Natural killer cell (primary cell): ENCODE measurements at regions not wholly inside any gene's neighbourhood (a gene's known extent, or its start where the extent isn't known, plus 50 kb on each side); places are given as distances from the start of the nearest gene placed in this dataset.

ENCODE experiments used
- ATAC-seq, 3 donors: fragments of 150-1000 bp in 2 of 3; fragments of 200-7000 bp in 1 of 3; cut with Tn5 transposase; 1 replicate in 1 of 3; 2 replicates in 2 of 3; pipeline ENCODE4 v1.10.0; 2021; ENCODE audit warnings: mild to moderate bottlenecking in 2 of 3, moderate library complexity in 2 of 3
- DNase-seq, 2 donors: peaks; one replicate each; pipeline versions ENCODE4 v3.0.0 to v3.0.0-alpha.2; 2013 to 2021; ENCODE audit warnings: mixed read lengths in 1 of 2
- H3K27ac ChIP-seq: one replicate; pipeline ENCODE4 v1.5.1; 2013; ENCODE audit warnings: mild to moderate bottlenecking, low read length
- H3K27me3 ChIP-seq: one replicate; pipeline ENCODE4 v1.6.1; 2013; ENCODE audit warnings: low read length; ENCODE audit not compliant: control insufficient read depth, insufficient read depth
- H3K36me3 ChIP-seq: one replicate; pipeline ENCODE4 v1.6.1; 2013; ENCODE audit warnings: low read length; ENCODE audit not compliant: control insufficient read depth, insufficient read depth
- H3K4me1 ChIP-seq: one replicate; pipeline ENCODE4 v1.6.1; 2013; ENCODE audit warnings: low read length; ENCODE audit not compliant: control insufficient read depth, insufficient read depth
- H3K4me3 ChIP-seq: one replicate; pipeline ENCODE4 v1.5.1; 2013; ENCODE audit warnings: low read length
- H3K9me3 ChIP-seq: one replicate; pipeline ENCODE4 v1.6.1; 2013; ENCODE audit warnings: low read length; ENCODE audit not compliant: control insufficient read depth, insufficient read depth
- H3K27ac Mint-ChIP-seq, 2 donors: one replicate each; pipeline ENCODE4 v1.8.0; 2022; ENCODE audit warnings: mild to moderate bottlenecking in 2 of 2, mixed read lengths in 2 of 2, moderate library complexity in 1 of 2
- H3K27me3 Mint-ChIP-seq, 2 donors: one replicate each; pipeline ENCODE4 v1.8.0; 2022; ENCODE audit warnings: low read depth in 2 of 2, mixed read lengths in 2 of 2
- H3K36me3 Mint-ChIP-seq: one replicate; pipeline ENCODE4 v1.8.0; 2022; ENCODE audit warnings: mixed read lengths
- H3K4me1 Mint-ChIP-seq, 2 donors: one replicate each; pipeline ENCODE4 v1.8.0; 2022; ENCODE audit warnings: mixed read lengths in 2 of 2
- H3K4me3 Mint-ChIP-seq: one replicate; pipeline ENCODE4 v1.8.0; 2022; ENCODE audit warnings: mild to moderate bottlenecking, moderate library complexity, mixed read lengths
- H3K9me3 Mint-ChIP-seq, 2 donors: one replicate each; pipeline ENCODE4 v1.8.0; 2022; ENCODE audit warnings: mixed read lengths in 2 of 2
- CTCF ChIP-seq: fragments of 200-600 bp; IDR thresholded peaks from one replicate; pipeline ENCODE4 v1.8.0; 2022; ENCODE audit warnings: antibody characterized with exemption
- WGBS: methylation state at CpG from one replicate; pipeline ENCODE4 v1.1.7; 2013; ENCODE audit warnings: missing lambda C conversion rate; ENCODE audit not compliant: insufficient coverage; 5-methylcytosine and 5-hydroxymethylcytosine counted together
- intact Hi-C: fragments of 100-400 bp; cut with micrococcal nuclease; formaldehyde crosslinking; loops from one replicate; pipeline ENCODE4 v1.14.2; 2022

DNA sequence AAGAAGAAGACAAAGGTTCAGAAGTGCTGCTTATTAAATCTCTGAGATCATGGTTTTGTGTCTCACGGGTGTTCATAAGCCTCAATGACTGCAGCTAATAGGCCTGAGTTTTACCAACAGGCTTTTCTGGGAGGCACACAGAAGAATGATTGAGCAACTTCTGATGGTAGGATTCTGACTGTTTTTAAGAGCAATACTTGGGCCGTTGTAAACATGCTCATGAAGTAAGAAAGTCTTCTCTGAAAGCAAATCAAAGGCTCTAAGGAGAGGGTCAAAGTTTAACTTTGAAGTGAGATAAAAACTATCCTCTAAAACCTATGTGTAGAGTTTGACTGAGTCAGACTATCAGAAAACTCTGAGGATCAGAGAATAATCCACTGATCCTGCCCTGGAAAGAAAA is 390.9 kb upstream of the DAB2 start:
- Mint-ChIP-seq H3K36me3 (no peaks in the 10 kb centered on the region), H3K27me3 (peaks cover 0 to 22% of the 10 kb centered on the region in 2 donors), H3K9me3 (peaks cover 0 to 2% of the 10 kb centered on the region in 2 donors), H3K4me1 (no peaks in the 10 kb centered on the region), H3K4me3 (no peak overlapping the region), H3K27ac (no peak overlapping the region)
- Histone ChIP-seq H3K36me3 (no peaks in the 10 kb centered on the region), H3K27ac (no peak overlapping the region), H3K27me3 (no peaks in the 10 kb centered on the region), H3K4me1 (no peaks in the 10 kb centered on the region), H3K9me3 (no peaks in the 10 kb centered on the region), H3K4me3 (no peak overlapping the region)
- no peak for TF ChIP-seq CTCF
- DNase-seq (no peak), ATAC-seq (no peak)
- intact Hi-C loops: no loop called here
- WGBS: 79% methylated on average over 2 of the region's 2 CpGs

DNA sequence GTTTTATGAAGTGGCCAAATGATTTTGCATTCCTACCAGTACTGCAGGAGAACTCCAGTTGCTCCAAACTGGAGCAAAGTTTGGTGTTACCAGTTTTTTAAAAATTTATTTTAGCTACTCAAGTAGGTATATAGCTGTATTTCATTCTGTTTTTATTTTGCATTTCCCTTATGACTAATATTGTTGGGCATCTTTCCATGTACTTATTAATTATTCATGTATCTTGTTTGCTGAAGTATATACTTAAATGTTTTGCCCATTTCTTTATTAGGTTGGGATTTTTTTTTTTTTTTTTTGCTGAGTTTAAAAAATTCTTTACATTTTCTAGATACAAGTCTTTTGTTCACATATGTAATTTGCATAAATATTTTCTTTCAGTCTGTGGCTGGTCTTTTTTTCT is 386.6 kb upstream of the DAB2 start:
- TF ChIP-seq CTCF: no peak
- no peak overlapping the region for H3K4me3 Mint-ChIP-seq
- Histone ChIP-seq H3K27ac (no peak overlapping the region), H3K9me3 (no peaks in the 10 kb centered on the region), H3K4me1 (no peaks in the 10 kb centered on the region), H3K4me3 (no peak overlapping the region), H3K27me3 (no peaks in the 10 kb centered on the region), H3K36me3 (no peaks in the 10 kb centered on the region)
- peaks cover 0 to 2% of the 10 kb centered on the region in 2 donors for H3K9me3 Mint-ChIP-seq
- peaks cover 2 to 3% of the 10 kb centered on the region in 2 donors for H3K27me3 Mint-ChIP-seq
- DNase-seq (no peak), ATAC-seq (no peak)
- intact Hi-C loops: no loop called here
- no peak overlapping the region for H3K27ac Mint-ChIP-seq
- no peaks in the 10 kb centered on the region for H3K4me1 Mint-ChIP-seq
- H3K36me3 Mint-ChIP-seq: no peaks in the 10 kb centered on the region

DNA sequence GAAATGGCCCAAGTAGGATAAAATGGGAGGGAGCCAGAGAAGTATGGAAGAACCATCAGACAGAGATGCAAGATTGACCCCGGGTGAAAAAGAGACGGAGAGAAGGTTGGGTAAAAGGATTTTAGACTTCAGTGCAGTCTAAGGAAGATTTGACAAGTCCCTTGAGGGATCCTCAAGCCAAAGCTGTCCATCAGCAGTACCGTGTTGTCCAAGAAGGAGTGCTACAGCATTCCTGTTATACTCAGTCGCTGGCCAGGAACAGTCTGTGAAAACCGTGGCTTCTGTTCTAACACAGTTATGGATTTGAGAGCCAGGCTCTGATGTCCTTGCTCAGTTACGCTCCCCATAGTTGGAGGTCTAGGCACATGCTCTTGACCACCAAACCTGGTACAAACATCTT is 383.9 kb upstream of the DAB2 start:
- TF ChIP-seq CTCF: no peak
- peaks cover 0 to 3% of the 10 kb centered on the region in 2 donors for H3K27me3 Mint-ChIP-seq
- H3K4me1 ChIP-seq: no peaks in the 10 kb centered on the region
- no peak for ATAC-seq
- no peak overlapping the region for H3K27ac Mint-ChIP-seq
- H3K9me3 ChIP-seq: no peaks in the 10 kb centered on the region
- no peaks in the 10 kb centered on the region for H3K27me3 ChIP-seq
- no peaks in the 10 kb centered on the region for H3K9me3 Mint-ChIP-seq
- H3K4me3 Mint-ChIP-seq: no peak overlapping the region
- no peaks in the 10 kb centered on the region for H3K4me1 Mint-ChIP-seq
- no peak overlapping the region for H3K27ac ChIP-seq
- no peak overlapping the region for H3K4me3 ChIP-seq
- no peak for DNase-seq
- H3K36me3 Mint-ChIP-seq: no peaks in the 10 kb centered on the region
- H3K36me3 ChIP-seq: no peaks in the 10 kb centered on the region
- intact Hi-C loops: no loop called here
- WGBS: 90% methylated on average over 6 of the region's 6 CpGs

GRCh38 chr5:39801306-39801705 is 376.5 kb upstream of the DAB2 start:
- Mint-ChIP-seq H3K27me3 (no peaks in the 10 kb centered on the region), H3K9me3 (no peaks in the 10 kb centered on the region), H3K4me3 (no peak overlapping the region), H3K27ac (no peak overlapping the region), H3K36me3 (no peaks in the 10 kb centered on the region), H3K4me1 (no peaks in the 10 kb centered on the region)
- Histone ChIP-seq H3K4me3 (no peak overlapping the region), H3K27me3 (no peaks in the 10 kb centered on the region), H3K4me1 (no peaks in the 10 kb centered on the region), H3K27ac (no peak overlapping the region), H3K9me3 (no peaks in the 10 kb centered on the region), H3K36me3 (no peaks in the 10 kb centered on the region)
- WGBS: 80% methylated on average over 1 of the region's 1 CpG
- ATAC-seq: no peak
- DNase-seq: no peak
- intact Hi-C loops: no loop called here
- no peak for TF ChIP-seq CTCF
